CD4-positive, alpha-beta T cell (primary cell): ENCODE measurements at regions not wholly inside any gene's neighbourhood (a gene's known extent, or its start where the extent isn't known, plus 50 kb on each side); places are given as distances from the start of the nearest gene placed in this dataset.

ENCODE experiments used
- ATAC-seq: fragments of 200-7000 bp; cut with Tn5 transposase; one replicate; pipeline ENCODE4 v1.10.0; 2022; ENCODE audit warnings: mild to moderate bottlenecking; ENCODE audit not compliant: poor library complexity
- CTCF ChIA-PET: fragments of 350-600 bp; sonication (Branson Sonifier 250); formaldehyde crosslinking; loops from one replicate; lab custom pipeline; 2021; ENCODE audit warnings: antibody characterized with exemption, inconsistent platforms; lab: Charles Lee
- POLR2A ChIA-PET: fragments of 350-600 bp; sonication (Branson Sonifier 250); formaldehyde crosslinking; loops from one replicate; lab custom pipeline; 2021; ENCODE audit warnings: antibody characterized with exemption, inconsistent platforms; lab: Charles Lee
- DNase-seq, 14 experiments: peaks; one replicate each; pipeline ENCODE4 v3.0.0-alpha.2; 2013 to 2020; ENCODE audit warnings: mixed read lengths in 2 of 14
- H3K27ac ChIP-seq, 2 donors: one replicate each; pipeline versions ENCODE4 v1.5.1 to v1.7.0; 2013; ENCODE audit warnings: low read length in 2 of 2, low read depth in 1 of 2, mild to moderate bottlenecking in 1 of 2
- H3K27me3 ChIP-seq, 2 experiments: 1 replicate in 1 of 2; 2 replicates in 1 of 2; pipeline versions ENCODE4 v1.6.1 to v1.7.0; 2013; ENCODE audit warnings: low read length in 2 of 2, control low read depth in 1 of 2, mild to moderate bottlenecking in 1 of 2, moderate library complexity in 1 of 2; ENCODE audit not compliant: insufficient read depth in 2 of 2, control insufficient read depth in 1 of 2
- H3K36me3 ChIP-seq: one replicate; pipeline ENCODE4 v1.6.1; 2013; ENCODE audit warnings: low read length, control low read depth; ENCODE audit not compliant: insufficient read depth
- H3K4me1 ChIP-seq: one replicate; pipeline ENCODE4 v1.6.1; 2013; ENCODE audit warnings: low read length, control low read depth; ENCODE audit not compliant: insufficient read depth
- H3K4me3 ChIP-seq: one replicate; pipeline ENCODE4 v1.5.1; 2013; ENCODE audit warnings: mild to moderate bottlenecking, low read length, moderate library complexity
- H3K9me3 ChIP-seq, 2 experiments: 1 replicate in 1 of 2; 2 replicates in 1 of 2; pipeline versions ENCODE4 v1.6.1 to v1.7.0; 2013; ENCODE audit warnings: low read length in 2 of 2, mild to moderate bottlenecking in 2 of 2, control low read depth in 1 of 2, moderate library complexity in 1 of 2; ENCODE audit not compliant: control insufficient read depth in 1 of 2, insufficient read depth in 1 of 2
- H3K27ac Mint-ChIP-seq: one replicate; pipeline ENCODE4 v1.8.0; 2020; ENCODE audit warnings: mixed read lengths
- H3K27me3 Mint-ChIP-seq: one replicate; pipeline ENCODE4 v1.8.0; 2021; ENCODE audit warnings: mixed read lengths
- H3K36me3 Mint-ChIP-seq: one replicate; pipeline ENCODE4 v1.8.0; 2021; ENCODE audit warnings: low read depth, mixed read lengths
- H3K4me1 Mint-ChIP-seq: one replicate; pipeline ENCODE4 v1.8.0; 2021; ENCODE audit warnings: low read depth, mixed read lengths
- H3K4me3 Mint-ChIP-seq: one replicate; pipeline ENCODE4 v1.8.0; 2020; ENCODE audit warnings: mild to moderate bottlenecking, mixed read lengths
- H3K9me3 Mint-ChIP-seq: one replicate; pipeline ENCODE4 v1.8.0; 2020; ENCODE audit warnings: mixed read lengths
- CTCF ChIP-seq: fragments of 200-600 bp; IDR thresholded peaks from one replicate; pipeline ENCODE4 v1.8.0; 2022; ENCODE audit warnings: antibody characterized with exemption, mild to moderate bottlenecking
- intact Hi-C, 2 experiments: fragments of 100-400 bp; cut with DNase I in 1 of 2; cut with micrococcal nuclease in 1 of 2; formaldehyde crosslinking; loops; one replicate each; pipeline versions ENCODE4 v1.15.1 to v1.9.0; 2023 to 2025; cut with DNase I, micrococcal nuclease

GRCh38 chr16:86337138-86337537, 173.2 kb upstream of the FOXF1 start:
- Mint-ChIP-seq H3K4me1 (no peaks in the 10 kb centered on the region), H3K4me3 (no peak overlapping the region), H3K27me3 (peaks cover 62% of the 10 kb centered on the region), H3K36me3 (no peaks in the 10 kb centered on the region), H3K9me3 (no peaks in the 10 kb centered on the region), H3K27ac (no peak overlapping the region)
- intact Hi-C loops, result no loop called here
- no peak for TF ChIP-seq CTCF
- H3K27me3 ChIP-seq, result peaks cover 0 to 11% of the 10 kb centered on the region in 2 experiments
- H3K9me3 ChIP-seq, result peaks cover 0 to 32% of the 10 kb centered on the region in 2 experiments
- H3K4me1 ChIP-seq, result no peaks in the 10 kb centered on the region
- H3K27ac ChIP-seq, result no peak overlapping the region
- H3K4me3 ChIP-seq, result no peak overlapping the region
- no peak for ATAC-seq
- POLR2A ChIA-PET, result no interaction called here
- no peak for DNase-seq
- CTCF ChIA-PET, result no interaction called here
- H3K36me3 ChIP-seq, result no peaks in the 10 kb centered on the region

- Mint-ChIP-seq H3K27ac (no peak overlapping the region), H3K4me1 (no peaks in the 10 kb centered on the region), H3K27me3 (peaks cover 62% of the 10 kb centered on the region), H3K4me3 (no peak overlapping the region), H3K9me3 (no peaks in the 10 kb centered on the region), H3K36me3 (no peaks in the 10 kb centered on the region)
- peaks cover 4 to 9% of the 10 kb centered on the region in 2 experiments for H3K27me3 ChIP-seq
- H3K9me3 ChIP-seq, result peaks cover 0 to 32% of the 10 kb centered on the region in 2 experiments
- ChIA-PET POLR2A (no interaction called here), CTCF (no interaction called here)
- ATAC-seq (no peak), DNase-seq (no peak)
- intact Hi-C loops, result no loop called here
- H3K27ac ChIP-seq, result no peak overlapping the region
- no peak for TF ChIP-seq CTCF
- H3K4me1 ChIP-seq, result no peaks in the 10 kb centered on the region
- H3K4me3 ChIP-seq, result no peak overlapping the region
- no peaks in the 10 kb centered on the region for H3K36me3 ChIP-seq
These were observed 172.5 kb upstream of the FOXF1 start for GRCh38 chr16:86337581-86338402.

- Mint-ChIP-seq H3K27me3 (peaks cover 62% of the 10 kb centered on the region), H3K4me1 (no peaks in the 10 kb centered on the region), H3K4me3 (no peak overlapping the region), H3K36me3 (no peaks in the 10 kb centered on the region), H3K27ac (no peak overlapping the region), H3K9me3 (no peaks in the 10 kb centered on the region)
- H3K4me1 ChIP-seq, result no peaks in the 10 kb centered on the region
- H3K36me3 ChIP-seq, result no peaks in the 10 kb centered on the region
- peaks cover 4 to 16% of the 10 kb centered on the region in 2 experiments for H3K27me3 ChIP-seq
- ATAC-seq (no peak), DNase-seq (no peak)
- no peak overlapping the region for H3K27ac ChIP-seq
- no peak for TF ChIP-seq CTCF
- no peak overlapping the region for H3K4me3 ChIP-seq
- H3K9me3 ChIP-seq, result peaks cover 0 to 38% of the 10 kb centered on the region in 2 experiments
- ChIA-PET CTCF (no interaction called here), POLR2A (no interaction called here)
- intact Hi-C loops, result no loop called here
These were observed 171.8 kb upstream of the FOXF1 start for GRCh38 chr16:86338403-86339115.
